IPS-NIHi7 (cell line): ENCODE measurements at regions not wholly inside any gene's neighbourhood (a gene's known extent, or its start where the extent isn't known, plus 50 kb on each side); places are given as distances from the start of the nearest gene placed in this dataset.

Experiments used
- DNase-seq: peaks from one replicate; pipeline ENCODE4 v3.0.0; 2012; ENCODE audit warnings: mixed read lengths; ENCODE audit errors: extremely low spot score

- DNase-seq, result no peak
Observed at GRCh38 chr10:33746186-33746585, 411.7 kb upstream of the NRP1 start.

GRCh38 chr10:33743429-33743857 is 409.0 kb upstream of the NRP1 start:
- no peak for DNase-seq

- no peak for DNase-seq
Observed at GRCh38 chr10:33739031-33739430, 404.6 kb upstream of the NRP1 start.

DNA sequence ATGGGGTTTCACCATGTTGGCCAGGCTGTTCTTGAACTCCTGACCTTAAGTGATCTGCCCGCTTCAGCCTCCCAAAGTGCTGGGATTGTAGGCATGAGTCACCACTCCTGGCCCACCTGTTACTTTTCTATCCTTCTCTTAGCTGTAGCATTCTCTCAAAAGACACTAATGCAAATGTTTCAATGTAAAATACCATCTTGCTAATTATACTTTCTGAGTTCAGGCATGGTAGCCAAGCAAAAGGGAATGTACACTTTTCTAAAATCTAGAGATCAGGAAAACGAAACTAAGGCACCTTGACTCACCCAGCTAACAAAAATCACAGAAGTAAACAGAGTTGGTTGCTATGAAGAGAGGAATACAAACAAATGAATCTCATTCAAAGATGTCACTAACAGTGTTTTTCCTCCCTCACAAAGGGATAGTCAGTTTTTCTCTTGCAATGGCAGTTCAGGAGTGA is 401.0 kb upstream of the NRP1 start:
- no peak for DNase-seq

DNA sequence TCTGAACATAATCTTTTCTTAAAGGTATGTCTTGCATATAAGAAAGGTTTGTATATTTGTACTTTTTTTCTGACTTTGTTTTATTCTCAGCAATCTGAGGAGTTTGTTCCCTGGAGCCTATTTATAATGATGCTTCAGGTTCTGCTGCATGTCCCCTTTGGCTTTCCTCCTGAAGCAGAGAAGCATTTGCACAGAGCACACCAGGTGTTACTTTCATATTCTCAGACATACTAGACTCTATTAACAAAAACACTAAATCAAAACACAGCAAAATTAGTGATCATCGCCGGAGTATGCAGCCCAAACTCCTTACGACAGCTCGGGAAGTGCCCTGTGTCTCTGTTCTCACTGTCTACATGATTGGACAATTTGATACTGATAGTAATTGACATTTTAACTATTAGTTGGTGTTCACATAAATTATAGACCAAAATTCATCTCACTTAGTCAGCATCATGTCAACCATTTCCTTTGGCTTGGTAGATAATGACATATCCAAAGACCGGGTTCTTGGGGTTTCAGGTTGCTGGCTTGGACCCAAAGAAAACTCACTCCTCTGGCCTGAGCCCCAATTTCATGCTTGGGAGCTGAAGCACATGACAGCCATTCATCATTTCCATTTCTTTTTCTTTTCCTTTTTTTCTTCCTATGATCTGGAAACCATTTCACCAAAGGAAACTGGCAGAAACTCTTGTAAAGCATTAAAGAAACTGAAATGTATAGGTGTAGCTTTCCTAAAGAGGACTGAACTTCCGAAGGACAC is 400.1 kb upstream of the NRP1 start:
- DNase-seq, result no peak

GRCh38 chr10:33733058-33733457 is 398.6 kb upstream of the NRP1 start:
- no peak for DNase-seq

DNA sequence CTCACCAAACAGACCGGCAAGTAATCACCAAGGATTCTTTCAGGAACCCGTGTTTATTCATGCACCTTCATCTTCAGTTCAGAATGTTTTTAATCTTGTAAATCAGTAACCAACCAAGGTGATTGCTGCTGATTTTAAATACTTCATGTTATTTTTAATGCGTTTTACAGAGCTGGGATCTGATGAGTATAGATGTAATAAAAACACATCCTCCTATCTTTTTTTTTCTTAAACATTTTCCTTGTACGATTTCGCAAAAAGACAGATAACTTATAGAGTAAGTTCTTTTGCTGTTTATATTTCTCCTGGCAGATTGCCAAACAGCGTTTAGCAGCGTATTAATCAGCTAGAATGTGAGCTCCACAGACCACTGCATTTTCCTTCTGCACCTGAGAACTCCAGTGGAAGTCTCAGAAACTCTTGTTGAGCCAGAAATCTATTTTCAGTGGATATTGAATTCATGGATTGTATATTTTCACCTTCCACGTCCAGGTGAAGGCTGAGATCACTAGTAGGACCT is 397.8 kb upstream of the NRP1 start:
- DNase-seq, result no peak

DNA sequence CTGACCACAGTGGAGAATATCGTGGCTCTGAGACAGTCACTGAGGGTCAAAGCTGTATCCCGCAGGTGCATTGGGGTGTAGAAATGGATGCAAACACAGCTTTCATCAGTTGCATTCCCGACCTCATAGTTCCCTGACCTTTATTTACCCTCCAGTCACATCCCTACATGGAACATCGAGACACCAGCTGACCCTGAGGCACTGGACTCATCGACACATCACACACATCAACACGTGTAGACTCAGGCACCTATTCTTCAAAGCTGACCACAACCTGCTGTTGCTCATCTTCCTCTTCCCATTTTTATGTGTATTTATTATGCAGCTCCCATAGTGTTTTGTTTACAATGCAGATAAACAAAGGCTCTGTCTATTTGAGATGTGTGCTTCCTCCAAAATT is 396.9 kb upstream of the NRP1 start:
- DNase-seq, result no peak

DNA sequence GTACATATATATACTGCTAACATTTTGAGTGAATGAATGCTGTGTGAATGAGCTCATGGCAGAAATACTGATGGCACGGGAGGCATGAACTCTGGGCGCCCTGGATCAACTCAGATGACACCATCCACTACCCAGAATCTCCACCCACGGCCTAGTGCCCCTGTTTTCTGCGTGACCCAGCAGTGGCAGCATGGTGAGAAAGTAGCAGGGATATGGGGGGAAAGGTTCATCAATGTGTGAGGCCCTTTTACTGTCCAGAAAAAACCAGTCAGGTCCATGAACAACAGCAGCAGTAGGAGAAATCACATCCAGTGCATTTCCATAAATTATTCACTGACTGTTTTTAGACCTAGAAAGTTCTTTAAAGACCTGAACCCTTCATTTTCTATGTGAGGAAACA is 391.0 kb upstream of the NRP1 start:
- DNase-seq, result no peak

GRCh38 chr10:33723181-33723580 is 388.7 kb upstream of the NRP1 start:
- DNase-seq, result no peak

GRCh38 chr10:33722067-33722466 is 387.6 kb upstream of the NRP1 start:
- DNase-seq, result no peak

DNA sequence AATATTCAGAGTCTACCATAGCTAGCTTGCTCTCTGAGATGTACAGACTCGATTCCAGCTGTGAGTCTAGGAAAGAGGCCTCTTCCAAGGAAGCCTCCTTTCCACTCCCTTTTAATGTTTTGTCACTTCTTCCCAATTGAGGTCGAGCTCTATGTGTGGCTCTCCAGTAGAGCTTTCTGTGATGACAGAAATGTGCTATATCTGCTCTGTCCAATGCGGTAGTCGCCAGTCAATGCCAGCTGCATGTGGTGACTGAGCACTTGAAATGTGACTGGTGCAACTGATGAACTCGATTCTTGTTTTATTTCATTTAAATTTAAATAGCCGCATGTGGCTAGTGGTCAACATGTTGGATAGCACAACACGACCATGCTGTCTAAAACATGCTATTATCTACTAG is 387.0 kb upstream of the NRP1 start:
- no peak for DNase-seq

- no peak for DNase-seq
Observed at GRCh38 chr10:33720161-33720560, 385.7 kb upstream of the NRP1 start.

GRCh38 chr10:33719005-33719703 is 384.7 kb upstream of the NRP1 start:
- no peak for DNase-seq

DNA sequence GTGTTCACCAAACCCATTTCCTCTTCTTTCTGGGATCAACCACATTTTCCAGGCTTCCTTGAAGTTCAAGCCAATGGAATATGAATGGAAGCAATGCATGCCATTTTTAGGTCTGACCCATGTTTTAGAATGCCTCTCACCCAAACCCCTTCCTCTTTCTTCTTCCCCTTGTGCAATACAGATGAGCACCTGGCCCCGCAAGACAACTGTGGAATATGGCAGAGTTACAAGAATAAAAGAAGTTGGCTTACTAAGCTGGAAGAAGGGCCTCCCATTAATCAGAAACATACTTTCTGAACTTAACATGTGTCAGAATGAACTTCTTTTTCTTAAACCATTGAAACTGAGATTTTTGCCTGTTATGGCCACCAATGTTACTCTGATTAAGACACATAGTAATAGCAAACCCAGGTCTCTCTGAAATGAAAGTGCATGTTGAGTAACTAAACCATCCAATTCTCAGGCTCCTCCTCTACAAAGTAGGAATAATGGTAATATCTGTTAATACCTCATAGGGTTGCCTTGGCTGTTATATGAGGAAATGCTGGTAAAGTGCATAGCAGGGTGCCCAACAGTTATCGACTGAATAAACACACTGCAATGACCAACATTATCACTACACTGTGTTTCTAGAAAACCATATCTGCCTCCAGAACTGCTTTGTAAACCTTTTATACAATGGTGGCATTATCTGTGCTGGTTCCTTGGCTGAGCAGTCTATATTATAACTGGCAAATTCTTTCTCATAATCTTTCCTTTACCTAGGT is 382.2 kb upstream of the NRP1 start:
- no peak for DNase-seq

DNA sequence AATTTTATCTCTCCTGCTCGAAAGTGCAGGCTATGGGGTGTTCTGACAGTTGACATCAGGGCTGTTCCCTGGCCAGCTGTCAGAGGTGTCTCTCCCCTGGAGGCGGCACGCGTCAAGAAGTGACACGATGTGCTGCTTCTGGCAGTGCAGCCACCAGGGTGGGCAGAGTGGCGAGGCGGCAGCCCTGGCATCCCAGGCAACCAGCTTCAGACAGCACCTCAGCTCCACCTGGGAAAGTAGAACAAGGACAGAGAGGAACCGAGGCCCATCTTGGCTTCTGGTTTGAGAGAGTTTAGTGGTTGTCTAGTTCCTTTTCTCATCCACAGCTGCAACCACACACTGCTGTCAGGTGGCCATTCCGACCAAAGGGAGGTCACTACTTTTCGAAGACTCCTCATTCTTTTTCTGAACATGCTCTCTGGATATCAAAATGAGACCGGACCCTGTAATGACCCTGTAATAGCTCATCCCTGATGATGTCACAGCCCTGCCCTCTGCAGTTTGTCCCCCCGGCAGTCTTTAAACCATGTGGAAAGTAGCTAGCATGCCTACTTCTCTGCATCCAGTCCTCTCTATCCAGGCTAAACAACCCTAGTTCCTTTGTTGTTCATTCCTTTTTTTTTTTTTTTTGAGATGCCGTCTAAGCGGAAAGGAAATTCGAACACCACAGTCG is 381.0 kb upstream of the NRP1 start:
- no peak for DNase-seq

- DNase-seq, result no peak
Observed at GRCh38 chr10:33712825-33713224, 378.4 kb upstream of the NRP1 start.

GRCh38 chr10:33710006-33710405 is 375.5 kb upstream of the NRP1 start:
- DNase-seq, result no peak

- DNase-seq, result no peak
Observed at GRCh38 chr10:33709008-33709753, 374.7 kb upstream of the NRP1 start.

GRCh38 chr10:33708561-33708960 is 374.1 kb upstream of the NRP1 start:
- DNase-seq, result no peak

DNA sequence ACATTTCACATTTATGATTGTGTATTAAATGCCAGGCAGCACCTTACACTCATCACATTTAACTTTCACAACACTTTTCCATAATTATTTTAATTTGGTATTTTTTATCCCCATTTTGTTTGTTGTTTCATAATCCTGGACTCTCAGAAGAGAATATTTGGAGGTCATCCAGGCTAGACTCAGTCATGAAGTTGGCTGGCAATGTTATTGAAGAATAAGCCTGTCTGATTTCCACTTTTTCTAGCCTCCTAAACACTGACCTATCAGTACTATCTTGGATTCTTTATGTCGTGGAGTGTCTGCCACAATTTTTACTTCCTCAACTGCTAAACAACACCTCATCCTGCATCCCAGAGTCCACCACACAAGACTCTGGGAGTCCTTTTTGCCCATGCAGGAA is 372.3 kb upstream of the NRP1 start:
- DNase-seq, result no peak
